ENCODE measurements at regions not wholly inside any gene's neighbourhood (a gene's known extent, or its start where the extent isn't known, plus 50 kb on each side); places are given as distances from the start of the nearest gene placed in this dataset.

- ChIA-PET POLR2A (no interaction called here), CTCF (ENCODE audit: low intra/inter-chr PET ratio, low total read pairs) (no interaction called here)
- intact Hi-C loops (cut with micrococcal nuclease; ENCODE audit: unreplicated experiment): no loop called here
- Histone ChIP-seq H3K9ac (ENCODE audit: insufficient read depth, low read depth, low read length) (no peak overlapping the region), H3K4me1 (ENCODE audit: insufficient read depth, low read length) (no peaks in the 10 kb centered on the region), H4K20me1 (ENCODE audit: insufficient read depth, low read length) (no peaks in the 10 kb centered on the region), H3K9me3 (ENCODE audit: low read length) (no peaks in the 10 kb centered on the region), H3K36me3 (replicated peaks in 1 of 2; ENCODE audit: control insufficient read depth in 1 of 2, insufficient read depth in 2 of 2, low read length in 2 of 2) (no peaks in the 10 kb centered on the region), H2AFZ (ENCODE audit: low read length) (no peak overlapping the region), H3K27me3 (ENCODE audit: control insufficient read depth in 1 of 2, insufficient read depth in 2 of 2, low read length in 2 of 2) (0 out of 5 replicates have a peak, but pooled peaks cover 0 to under 1% of the 10 kb centered on the region in 2 experiments), H3K4me2 (ENCODE audit: low read depth, low read length) (no peak overlapping the region), H3K4me3 (replicated peaks in 1 of 3; ENCODE audit: insufficient read depth in 1 of 3, low read depth in 2 of 3, low read length in 3 of 3) (no peak overlapping the region), H3K79me2 (ENCODE audit: insufficient read depth, low read length) (no peaks in the 10 kb centered on the region), H3K27ac (ENCODE audit: extremely low read length, insufficient read depth, low read length) (no peak overlapping the region)
- in situ Hi-C loops (cut with HindIII; ENCODE audit: extremely low pct_ligation_motif_present, low pct_unique_long_range_greater_than_20kb): no loop called here
- ATAC-seq (no peak), DNase-seq (ENCODE audit: low spot score) (no peak), FAIRE-seq (no peak)
- 72% methylated on average over 1 of the region's 1 CpG for WGBS (ENCODE audit: low lambda C conversion rate)
- BruUV-seq (replicated peaks): no TSS peak
- no peak for TF ChIP-seq ZBTB2 (CRISPR knock-in tag; IDR thresholded peaks at IDR 0.05; ENCODE audit: low read depth)
- TF ChIP-seq ZBTB40 (IDR thresholded peaks at IDR 0.05): no peak
- TF ChIP-seq ZBTB40 (CRISPR knock-in tag; IDR thresholded peaks at IDR 0.05): no peak
- no peak for TF ChIP-seq ZNF879 (CRISPR knock-in tag; IDR thresholded peaks at IDR 0.05)
- no peak for TF ChIP-seq ZNF891 (CRISPR knock-in tag; IDR thresholded peaks at IDR 0.05)
- TF ChIP-seq ZNF737 (CRISPR knock-in tag; IDR thresholded peaks at IDR 0.05; ENCODE audit: borderline replicate concordance): no peak
- TF ChIP-seq ZNF552 (CRISPR knock-in tag; IDR thresholded peaks at IDR 0.05; ENCODE audit: borderline replicate concordance): no peak
- no peak for TF ChIP-seq ZBTB42 (CRISPR knock-in tag; IDR thresholded peaks at IDR 0.05)
- no peak for TF ChIP-seq GRHL1 (CRISPR knock-in tag; conservative IDR thresholded peaks at IDR 0.05)
- no peak for TF ChIP-seq HDAC2 (CRISPR knock-in tag; IDR thresholded peaks at IDR 0.05)
- no peak for TF ChIP-seq ZFY (CRISPR knock-in tag; IDR thresholded peaks at IDR 0.05)
- TF ChIP-seq ZNF362 (CRISPR knock-in tag; IDR thresholded peaks at IDR 0.05; ENCODE audit: borderline replicate concordance): no peak
- no peak for TF ChIP-seq SPEN (CRISPR knock-in tag; IDR thresholded peaks at IDR 0.05; ENCODE audit: low read depth)
These were observed 190.9 kb upstream of the TBL1XR1 start for GRCh38 chr3:177388209-177388608.
